BJ (cell line): ENCODE measurements at regions not wholly inside any gene's neighbourhood (a gene's known extent, or its start where the extent isn't known, plus 50 kb on each side); places are given as distances from the start of the nearest gene placed in this dataset.

Experiments
- CTCF ChIA-PET: fragments of 350-600 bp; formaldehyde crosslinking; extraction: SDS; loops from one replicate; lab custom pipeline; 2021; ENCODE audit warnings: antibody characterized with exemption, inconsistent platforms; lab: Yijun Ruan, JAX
- POLR2A ChIA-PET: fragments of 300-600 bp; sonication (Branson Sonifier 250); formaldehyde crosslinking; extraction: SDS; loops from one replicate; lab custom pipeline; 2021; ENCODE audit warnings: antibody characterized with exemption; lab: Charles Lee
- DNase-seq: peaks from one replicate; pipeline ENCODE4 v3.0.0-alpha.2; 2011; ENCODE audit warnings: low read depth
- H3K27me3 ChIP-seq: 2 replicates; pipeline ENCODE4 v1.6.0; 2011; ENCODE audit warnings: low read length; ENCODE audit not compliant: control insufficient read depth, insufficient read depth
- H3K36me3 ChIP-seq: 2 replicates; pipeline ENCODE4 v1.5.1; 2011; ENCODE audit warnings: low read length; ENCODE audit not compliant: control insufficient read depth, insufficient read depth
- H3K4me3 ChIP-seq: 2 replicates; pipeline ENCODE4 v1.5.1; 2011; ENCODE audit warnings: low read depth, mild to moderate bottlenecking, control low read depth, low read length
- TF ChIP-seq, protein P1 (sequence below): IDR thresholded peaks from 2 replicates; pipeline ENCODE4 v1.5.1; 2011; ENCODE audit warnings: low read depth, mild to moderate bottlenecking, control low read depth, inconsistent platforms, low read length, moderate library complexity; ENCODE audit not compliant: insufficient read depth

DNA sequence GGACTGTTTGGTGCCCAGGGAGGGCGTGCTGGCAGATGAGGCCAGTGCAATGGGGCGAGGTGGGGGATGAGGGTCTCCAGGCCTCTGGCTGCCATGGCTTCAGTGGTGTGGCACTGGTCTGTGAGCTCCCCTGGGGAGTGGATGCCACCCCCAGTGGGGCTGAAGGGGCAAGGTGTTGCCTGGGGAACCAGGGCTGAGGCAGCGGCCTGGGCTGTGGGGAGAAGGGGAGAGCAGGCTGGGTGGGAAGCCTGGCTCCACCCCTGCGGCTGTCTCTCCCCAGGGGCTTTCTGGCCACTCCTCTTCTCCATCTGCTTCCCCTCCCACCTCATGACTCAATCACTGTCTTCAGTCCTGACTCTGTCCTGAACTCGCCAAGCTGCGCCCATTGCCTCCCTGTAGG lies 88.4 kb upstream of the TLE3 start:
- Histone ChIP-seq H3K36me3 (no peaks in the 10 kb centered on the region), H3K27me3 (peaks cover 1% of the 10 kb centered on the region), H3K4me3 (no peak overlapping the region)
- TF ChIP-seq, protein P1, sequence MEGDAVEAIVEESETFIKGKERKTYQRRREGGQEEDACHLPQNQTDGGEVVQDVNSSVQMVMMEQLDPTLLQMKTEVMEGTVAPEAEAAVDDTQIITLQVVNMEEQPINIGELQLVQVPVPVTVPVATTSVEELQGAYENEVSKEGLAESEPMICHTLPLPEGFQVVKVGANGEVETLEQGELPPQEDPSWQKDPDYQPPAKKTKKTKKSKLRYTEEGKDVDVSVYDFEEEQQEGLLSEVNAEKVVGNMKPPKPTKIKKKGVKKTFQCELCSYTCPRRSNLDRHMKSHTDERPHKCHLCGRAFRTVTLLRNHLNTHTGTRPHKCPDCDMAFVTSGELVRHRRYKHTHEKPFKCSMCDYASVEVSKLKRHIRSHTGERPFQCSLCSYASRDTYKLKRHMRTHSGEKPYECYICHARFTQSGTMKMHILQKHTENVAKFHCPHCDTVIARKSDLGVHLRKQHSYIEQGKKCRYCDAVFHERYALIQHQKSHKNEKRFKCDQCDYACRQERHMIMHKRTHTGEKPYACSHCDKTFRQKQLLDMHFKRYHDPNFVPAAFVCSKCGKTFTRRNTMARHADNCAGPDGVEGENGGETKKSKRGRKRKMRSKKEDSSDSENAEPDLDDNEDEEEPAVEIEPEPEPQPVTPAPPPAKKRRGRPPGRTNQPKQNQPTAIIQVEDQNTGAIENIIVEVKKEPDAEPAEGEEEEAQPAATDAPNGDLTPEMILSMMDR: no peak
- DNase-seq: no peak
- ChIA-PET CTCF (interaction anchor here (1.4 kb wide), 1 partner anchor 13 kb away, joined by 4 read pairs; no protein-coding TSS in a partner anchor), POLR2A (no interaction called here)

DNA sequence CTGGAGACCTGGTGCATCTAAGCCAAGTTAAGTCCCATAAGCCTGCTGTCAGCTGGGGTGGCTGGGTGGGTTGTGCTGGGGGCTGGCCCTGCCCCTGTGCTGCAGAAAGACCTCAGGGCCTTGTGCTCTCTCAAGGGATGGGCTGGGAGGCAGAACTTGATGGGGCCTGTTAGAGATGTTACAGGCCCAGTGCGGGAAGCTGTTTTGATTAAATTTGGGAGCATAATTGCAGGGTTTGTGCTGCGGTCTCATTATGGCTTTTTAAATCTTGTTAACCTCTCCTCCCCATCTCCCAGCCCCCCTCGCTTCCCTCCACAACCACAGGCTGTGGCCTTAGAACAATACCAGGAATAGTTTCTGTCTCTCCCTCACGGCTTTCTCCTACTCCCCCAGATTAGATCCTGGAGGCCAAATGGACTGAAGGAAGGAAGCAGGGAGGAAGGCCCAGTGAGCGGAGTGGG lies 87.6 kb upstream of the TLE3 start:
- no peak overlapping the region for H3K4me3 ChIP-seq
- DNase-seq: no peak
- no peaks in the 10 kb centered on the region for H3K36me3 ChIP-seq
- H3K27me3 ChIP-seq: peaks cover 1% of the 10 kb centered on the region
- CTCF ChIA-PET: no interaction called here
- TF ChIP-seq, protein P1: no peak
- POLR2A ChIA-PET: no interaction called here

DNA sequence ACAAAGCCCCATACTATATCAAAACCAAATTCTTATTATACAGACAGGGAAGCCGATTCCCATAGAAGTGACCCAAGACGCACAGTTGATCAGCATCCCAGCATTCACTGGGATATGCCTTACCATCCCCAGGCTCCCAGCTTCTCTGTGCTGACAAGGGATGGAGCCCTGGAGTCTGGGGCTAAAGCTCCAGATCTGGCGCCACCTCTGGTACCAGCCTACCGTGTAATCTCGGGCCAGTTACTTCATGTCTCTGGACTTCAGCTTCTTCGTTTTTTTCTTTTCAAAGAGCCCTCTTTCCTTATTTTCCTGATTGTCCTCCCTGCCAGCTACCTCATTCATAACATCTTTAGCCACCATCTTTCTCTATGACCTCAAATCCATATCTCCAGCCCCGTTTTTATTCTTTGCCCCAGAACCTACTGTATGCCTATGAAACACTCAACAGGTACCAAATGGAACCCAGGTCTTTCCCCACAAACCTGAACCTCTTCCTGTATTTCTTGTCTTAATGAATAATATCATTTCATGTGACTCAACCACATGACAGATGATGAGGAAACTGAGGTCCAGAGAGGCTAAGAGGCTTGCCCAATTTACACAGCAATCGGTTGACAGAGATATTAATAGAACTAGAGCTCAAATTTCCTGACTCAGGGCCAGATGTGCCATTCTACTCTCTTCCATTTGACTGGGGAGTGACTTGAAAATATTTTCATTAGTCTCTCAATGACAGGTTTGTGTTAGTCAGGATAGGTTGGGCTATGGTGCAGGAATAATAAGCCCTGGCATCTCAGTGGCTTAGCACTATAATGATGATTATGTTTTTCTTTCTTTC lies 85.4 kb upstream of the TLE3 start:
- Histone ChIP-seq H3K4me3 (no peak overlapping the region), H3K36me3 (no peaks in the 10 kb centered on the region), H3K27me3 (peaks cover 1% of the 10 kb centered on the region)
- no peak for DNase-seq
- TF ChIP-seq, protein P1: no peak
- ChIA-PET CTCF (no interaction called here), POLR2A (no interaction called here)

DNA sequence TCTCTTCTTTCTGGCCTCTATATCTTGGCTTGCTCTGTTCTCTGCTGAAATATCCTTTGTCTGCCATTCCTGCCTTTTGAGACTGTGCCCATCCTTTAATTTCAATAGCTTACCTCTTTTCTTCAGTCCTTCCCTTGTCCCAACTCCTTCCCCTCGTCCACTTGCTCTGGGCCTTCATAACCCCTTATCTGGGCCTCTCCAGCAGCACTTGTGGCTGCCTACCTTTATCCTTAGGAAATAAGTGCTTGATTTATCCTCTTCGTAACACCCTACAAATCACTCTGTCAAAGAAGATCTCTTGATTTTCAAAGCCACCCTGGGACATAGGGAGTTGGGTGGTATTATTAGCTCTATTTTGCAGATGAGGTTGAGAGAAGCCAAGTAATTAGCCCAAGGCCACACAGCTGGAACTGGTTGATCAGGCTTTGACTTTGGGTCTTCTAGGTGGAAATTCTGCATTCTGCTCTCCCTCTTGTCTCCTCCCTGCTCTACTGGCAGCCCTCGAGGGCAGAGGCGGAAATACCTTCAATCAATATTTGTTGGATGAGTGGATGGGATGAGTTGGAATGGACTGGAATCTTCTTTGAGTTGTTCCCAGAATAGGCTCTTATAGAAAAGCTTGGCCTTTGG lies 84.0 kb upstream of the TLE3 start:
- POLR2A ChIA-PET: interaction anchor here (0.8 kb wide), 1 partner anchor 625 kb away, joined by 8 read pairs; no protein-coding TSS in a partner anchor
- TF ChIP-seq, protein P1: no peak
- no peak for DNase-seq
- H3K36me3 ChIP-seq: no peaks in the 10 kb centered on the region
- no peak overlapping the region for H3K4me3 ChIP-seq
- H3K27me3 ChIP-seq: peaks cover 1% of the 10 kb centered on the region
- CTCF ChIA-PET: interaction anchor here (0.9 kb wide), 1 partner anchor 11 kb away, joined by 3 read pairs; no protein-coding TSS in a partner anchor

DNA sequence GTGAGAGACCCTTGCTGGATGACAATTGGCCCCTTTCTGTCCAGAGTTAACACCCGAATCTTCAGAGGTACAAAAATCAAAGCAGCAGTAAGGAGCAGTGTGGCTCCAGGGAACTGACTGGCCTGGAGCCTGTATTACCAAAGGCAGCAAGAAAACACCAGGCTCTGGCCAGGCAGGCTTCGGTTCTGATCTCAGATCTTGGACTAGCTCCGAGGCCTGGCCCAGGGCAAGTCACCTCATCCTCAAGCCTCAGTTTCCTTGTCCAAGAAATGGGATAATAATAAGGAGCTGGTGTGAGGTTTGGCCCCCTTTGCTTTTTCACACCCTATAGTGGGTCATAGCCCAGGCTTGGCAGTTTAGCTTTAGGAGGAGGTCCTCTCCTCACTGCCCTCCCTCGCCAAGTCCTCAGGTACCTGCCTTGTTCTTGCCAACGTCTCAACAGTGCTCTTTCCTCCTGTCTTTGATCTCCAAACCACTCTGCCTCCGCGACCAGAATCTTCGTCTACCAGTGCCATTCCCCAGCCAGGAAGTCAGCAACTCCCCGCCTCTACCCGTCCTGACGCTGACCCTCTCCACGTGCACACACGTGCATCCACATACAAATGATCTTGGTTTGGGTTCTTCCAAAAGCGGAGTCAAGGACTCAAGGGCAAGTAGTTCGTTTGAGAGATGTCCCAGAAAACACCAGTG lies 82.6 kb upstream of the TLE3 start:
- ChIA-PET POLR2A (no interaction called here), CTCF (no interaction called here)
- DNase-seq: no peak
- Histone ChIP-seq H3K4me3 (no peak overlapping the region), H3K36me3 (no peaks in the 10 kb centered on the region), H3K27me3 (peaks cover 1% of the 10 kb centered on the region; the same call in 1 of the 2 replicates)
- TF ChIP-seq, protein P1: no peak
